ENCODE measurements at regions not wholly inside any gene's neighbourhood (a gene's known extent, or its start where the extent isn't known, plus 50 kb on each side); places are given as distances from the start of the nearest gene placed in this dataset.

DNA sequence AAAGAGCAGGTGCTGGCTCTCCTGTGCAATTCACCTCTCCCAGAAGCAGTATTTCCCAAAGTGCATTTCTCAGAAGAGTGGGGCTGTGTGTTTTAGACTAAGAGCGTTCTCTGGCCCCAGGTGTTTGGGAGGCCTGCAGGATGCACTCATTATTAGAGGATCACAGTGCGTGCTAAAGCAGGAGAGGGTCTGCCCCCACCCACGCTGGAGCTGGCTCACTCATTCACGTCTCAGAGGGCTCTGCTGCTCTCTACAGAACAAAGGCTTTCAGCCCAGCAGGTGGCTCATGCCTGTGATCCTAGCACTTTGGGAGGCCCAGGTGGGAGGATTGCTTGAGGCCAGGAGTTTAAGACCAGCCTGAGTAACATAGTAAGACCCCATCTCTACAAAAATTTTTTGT lies 756.7 kb downstream of the UQCRFS1 start:
- Histone ChIP-seq H3K36me3 (ENCODE audit: control insufficient read depth, insufficient read depth, low read length) (no peaks in the 10 kb centered on the region), H3K4me1 (ENCODE audit: control insufficient read depth, insufficient read depth, low read length, poor library complexity, severe bottlenecking) (no peaks in the 10 kb centered on the region), H3K9me3 (ENCODE audit: control insufficient read depth, low read length) (no peaks in the 10 kb centered on the region), H3K27ac (ENCODE audit: low read depth, low read length, severe bottlenecking) (no peak overlapping the region), H3K4me3 (ENCODE audit: extremely low read depth, insufficient read depth, low read length, poor library complexity, severe bottlenecking) (no peak overlapping the region)
- 57 to 92% methylated on average over 2 to 4 of the region's 4 CpGs for WGBS, 2 experiments (ENCODE audit: insufficient coverage in 2 of 2)

GRCh38 chr19:28454083-28454482 lies 758.9 kb downstream of the UQCRFS1 start:
- Histone ChIP-seq H3K36me3 (ENCODE audit: control insufficient read depth, insufficient read depth, low read length) (no peaks in the 10 kb centered on the region), H3K27ac (ENCODE audit: low read depth, low read length, severe bottlenecking) (no peak overlapping the region), H3K4me3 (ENCODE audit: extremely low read depth, insufficient read depth, low read length, poor library complexity, severe bottlenecking) (no peak overlapping the region), H3K9me3 (ENCODE audit: control insufficient read depth, low read length) (no peaks in the 10 kb centered on the region), H3K4me1 (ENCODE audit: control insufficient read depth, insufficient read depth, low read length, poor library complexity, severe bottlenecking) (no peaks in the 10 kb centered on the region)
- 70 to 79% methylated on average over 3 of the region's 3 CpGs for WGBS, 2 experiments (ENCODE audit: insufficient coverage in 2 of 2)

GRCh38 chr19:28453420-28453819 lies 759.5 kb downstream of the UQCRFS1 start:
- no peak overlapping the region for H3K27ac ChIP-seq (ENCODE audit: low read depth, low read length, severe bottlenecking)
- H3K36me3 ChIP-seq (ENCODE audit: control insufficient read depth, insufficient read depth, low read length), result no peaks in the 10 kb centered on the region
- no peak overlapping the region for H3K4me3 ChIP-seq (ENCODE audit: extremely low read depth, insufficient read depth, low read length, poor library complexity, severe bottlenecking)
- WGBS, 2 experiments (ENCODE audit: insufficient coverage in 2 of 2), result 87 to 92% methylated on average over 7 to 9 of the region's 9 CpGs
- H3K4me1 ChIP-seq (ENCODE audit: control insufficient read depth, insufficient read depth, low read length, poor library complexity, severe bottlenecking), result no peaks in the 10 kb centered on the region
- no peaks in the 10 kb centered on the region for H3K9me3 ChIP-seq (ENCODE audit: control insufficient read depth, low read length)

GRCh38 chr19:28449803-28450202 lies 763.1 kb downstream of the UQCRFS1 start:
- H3K4me1 ChIP-seq (ENCODE audit: control insufficient read depth, insufficient read depth, low read length, poor library complexity, severe bottlenecking), result no peaks in the 10 kb centered on the region
- H3K36me3 ChIP-seq (ENCODE audit: control insufficient read depth, insufficient read depth, low read length), result no peaks in the 10 kb centered on the region
- H3K27ac ChIP-seq (ENCODE audit: low read depth, low read length, severe bottlenecking), result no peak overlapping the region
- WGBS, 2 experiments (ENCODE audit: insufficient coverage in 2 of 2), result 67% methylated on average over 1 of the region's 1 CpG; no CpG with 5 or more reads in 1 of the 2 experiments
- no peak overlapping the region for H3K4me3 ChIP-seq (ENCODE audit: extremely low read depth, insufficient read depth, low read length, poor library complexity, severe bottlenecking)
- no peaks in the 10 kb centered on the region for H3K9me3 ChIP-seq (ENCODE audit: control insufficient read depth, low read length)

GRCh38 chr19:28446511-28446910 lies 766.4 kb downstream of the UQCRFS1 start:
- no peaks in the 10 kb centered on the region for H3K36me3 ChIP-seq (ENCODE audit: control insufficient read depth, insufficient read depth, low read length)
- H3K27ac ChIP-seq (ENCODE audit: low read depth, low read length, severe bottlenecking), result no peak overlapping the region
- H3K4me1 ChIP-seq (ENCODE audit: control insufficient read depth, insufficient read depth, low read length, poor library complexity, severe bottlenecking), result peaks cover 2% of the 10 kb centered on the region
- 85 to 86% methylated on average over 10 of the region's 12 CpGs for whole genome bisulfite sequencing, 2 experiments (ENCODE audit: insufficient coverage in 2 of 2)
- H3K9me3 ChIP-seq (ENCODE audit: control insufficient read depth, low read length), result no peaks in the 10 kb centered on the region
- no peak overlapping the region for H3K4me3 ChIP-seq (ENCODE audit: extremely low read depth, insufficient read depth, low read length, poor library complexity, severe bottlenecking)

DNA sequence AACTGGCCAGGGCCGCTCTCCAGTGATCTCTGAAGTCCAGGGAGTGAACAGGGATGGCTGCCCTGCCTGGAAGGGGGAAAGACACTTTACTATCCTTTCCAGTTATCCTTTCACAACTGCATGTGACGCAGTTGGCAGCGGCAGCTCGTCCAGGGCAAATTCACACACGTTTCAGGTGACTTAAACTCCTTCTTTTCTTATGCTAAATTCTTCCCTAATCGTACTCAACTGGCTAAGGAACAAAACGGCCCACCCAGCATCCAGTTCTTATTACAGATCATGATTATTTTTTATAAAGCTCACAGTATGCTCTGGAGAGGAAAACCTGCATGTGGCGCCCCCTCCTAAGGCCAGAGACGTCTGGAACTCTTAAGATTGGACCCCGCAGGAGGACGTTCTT lies 767.1 kb downstream of the UQCRFS1 start:
- H3K9me3 ChIP-seq (ENCODE audit: control insufficient read depth, low read length), result no peaks in the 10 kb centered on the region
- WGBS, 2 experiments (ENCODE audit: insufficient coverage in 2 of 2), result 67 to 87% methylated on average over 5 to 9 of the region's 11 CpGs

GRCh38 chr19:28444362-28444761 lies 768.6 kb downstream of the UQCRFS1 start:
- 96 to 100% methylated on average over 4 of the region's 4 CpGs for WGBS, 2 experiments (ENCODE audit: insufficient coverage in 2 of 2)
- Histone ChIP-seq H3K36me3 (ENCODE audit: control insufficient read depth, insufficient read depth, low read length) (no peaks in the 10 kb centered on the region), H3K4me1 (ENCODE audit: control insufficient read depth, insufficient read depth, low read length, poor library complexity, severe bottlenecking) (peaks cover 2% of the 10 kb centered on the region), H3K4me3 (ENCODE audit: extremely low read depth, insufficient read depth, low read length, poor library complexity, severe bottlenecking) (no peak overlapping the region), H3K27ac (ENCODE audit: low read depth, low read length, severe bottlenecking) (no peak overlapping the region), H3K9me3 (ENCODE audit: control insufficient read depth, low read length) (no peaks in the 10 kb centered on the region)

More for the DNA sequence above, 767.1 kb downstream of the UQCRFS1 start:
- Histone ChIP-seq H3K4me3 (ENCODE audit: extremely low read depth, insufficient read depth, low read length, poor library complexity, severe bottlenecking) (no peak overlapping the region), H3K4me1 (ENCODE audit: control insufficient read depth, insufficient read depth, low read length, poor library complexity, severe bottlenecking) (peaks cover 2% of the 10 kb centered on the region), H3K36me3 (ENCODE audit: control insufficient read depth, insufficient read depth, low read length) (no peaks in the 10 kb centered on the region), H3K27ac (ENCODE audit: low read depth, low read length, severe bottlenecking) (no peak overlapping the region)

DNA sequence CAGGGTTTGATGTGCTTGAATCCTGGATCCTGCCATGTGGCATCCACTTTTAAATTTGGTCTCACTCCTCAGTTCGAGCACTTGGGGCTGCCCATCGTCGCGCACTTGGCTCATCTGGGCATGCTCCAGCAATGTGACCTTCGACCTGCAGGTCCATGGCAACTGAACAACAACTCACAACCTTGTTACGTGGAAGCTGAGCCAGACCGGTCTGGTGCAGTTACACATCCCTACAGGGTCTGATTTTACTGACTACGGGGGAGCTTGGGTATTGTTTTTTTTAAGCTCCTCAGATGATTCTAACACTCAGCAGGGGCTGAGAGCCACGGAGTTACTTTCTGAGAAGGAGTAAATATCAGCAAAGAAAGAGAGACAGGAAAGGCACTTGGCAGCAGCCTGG lies 769.6 kb downstream of the UQCRFS1 start:
- H3K9me3 ChIP-seq (ENCODE audit: control insufficient read depth, low read length), result no peaks in the 10 kb centered on the region
- no peak overlapping the region for H3K4me3 ChIP-seq (ENCODE audit: extremely low read depth, insufficient read depth, low read length, poor library complexity, severe bottlenecking)
- H3K4me1 ChIP-seq (ENCODE audit: control insufficient read depth, insufficient read depth, low read length, poor library complexity, severe bottlenecking), result peaks cover 2% of the 10 kb centered on the region
- H3K36me3 ChIP-seq (ENCODE audit: control insufficient read depth, insufficient read depth, low read length), result no peaks in the 10 kb centered on the region
- WGBS, 2 experiments (ENCODE audit: insufficient coverage in 2 of 2), result 76 to 85% methylated on average over 8 of the region's 9 CpGs
- H3K27ac ChIP-seq (ENCODE audit: low read depth, low read length, severe bottlenecking), result peak overlapping the region; percentile 13

- H3K36me3 ChIP-seq (ENCODE audit: control insufficient read depth, insufficient read depth, low read length), result no peaks in the 10 kb centered on the region
- H3K4me3 ChIP-seq (ENCODE audit: extremely low read depth, insufficient read depth, low read length, poor library complexity, severe bottlenecking), result no peak overlapping the region
- no peak overlapping the region for H3K27ac ChIP-seq (ENCODE audit: low read depth, low read length, severe bottlenecking)
- no peaks in the 10 kb centered on the region for H3K9me3 ChIP-seq (ENCODE audit: control insufficient read depth, low read length)
- 87 to 98% methylated on average over 6 to 10 of the region's 11 CpGs for WGBS, 2 experiments (ENCODE audit: insufficient coverage in 2 of 2)
- H3K4me1 ChIP-seq (ENCODE audit: control insufficient read depth, insufficient read depth, low read length, poor library complexity, severe bottlenecking), result no peaks in the 10 kb centered on the region
Measured at GRCh38 chr19:28437390-28438346, 775.3 kb downstream of the UQCRFS1 start.

DNA sequence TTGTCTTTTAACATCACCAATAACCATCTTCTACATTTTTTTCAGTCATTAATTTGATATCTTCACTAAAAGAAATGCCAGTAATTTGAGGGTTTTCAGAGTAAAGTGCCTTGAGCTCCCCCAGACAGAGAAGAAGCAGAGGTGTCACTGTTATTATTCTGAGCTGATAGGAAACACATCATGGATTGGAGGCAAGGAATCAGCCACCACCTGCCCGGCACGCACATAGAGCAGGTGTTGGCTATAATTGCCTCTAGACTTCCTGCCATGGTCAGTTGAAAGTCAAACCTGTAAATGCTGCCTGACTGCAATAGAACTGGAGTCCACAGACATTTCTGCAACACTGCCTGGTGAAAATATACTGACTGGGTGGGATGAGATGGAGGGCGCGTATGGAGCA lies 776.6 kb downstream of the UQCRFS1 start:
- no peaks in the 10 kb centered on the region for H3K36me3 ChIP-seq (ENCODE audit: control insufficient read depth, insufficient read depth, low read length)
- H3K4me3 ChIP-seq (ENCODE audit: extremely low read depth, insufficient read depth, low read length, poor library complexity, severe bottlenecking), result no peak overlapping the region
- H3K27ac ChIP-seq (ENCODE audit: low read depth, low read length, severe bottlenecking), result no peak overlapping the region
- H3K4me1 ChIP-seq (ENCODE audit: control insufficient read depth, insufficient read depth, low read length, poor library complexity, severe bottlenecking), result no peaks in the 10 kb centered on the region
- 95 to 96% methylated on average over 4 of the region's 4 CpGs for WGBS, 2 experiments (ENCODE audit: insufficient coverage in 2 of 2)
- no peaks in the 10 kb centered on the region for H3K9me3 ChIP-seq (ENCODE audit: control insufficient read depth, low read length)

All from mesodermal cell (in vitro differentiated cells).